Liver (tissue), 3 donors: ENCODE measurements at regions not wholly inside any gene's neighbourhood (a gene's known extent, or its start where the extent isn't known, plus 50 kb on each side); places are given as distances from the start of the nearest gene placed in this dataset.

Experiments used
- CTCF ChIP-seq: fragments of 150-350 bp; IDR thresholded peaks from 2 replicates; pipeline ENCODE4 v1.5.1; 2017; ENCODE audit warnings: improper control_type of control experiment, low read depth, low read length; ENCODE audit not compliant: missing input control
- EGR1 ChIP-seq, 2 donors: IDR thresholded peaks; 2 replicates each; pipeline ENCODE4 v1.6.1; 2016 to 2018; ENCODE audit warnings: antibody characterized with exemption in 2 of 2, low read depth in 2 of 2
- GABPA ChIP-seq, 2 donors: IDR thresholded peaks in 1 of 2; conservative IDR thresholded peaks in 1 of 2; 2 replicates each; pipeline ENCODE4 v1.6.1; 2016; ENCODE audit warnings: antibody characterized with exemption in 2 of 2, mild to moderate bottlenecking in 1 of 2, moderate library complexity in 1 of 2
- donor health status: healthy.
- donor health status: healthy.

DNA sequence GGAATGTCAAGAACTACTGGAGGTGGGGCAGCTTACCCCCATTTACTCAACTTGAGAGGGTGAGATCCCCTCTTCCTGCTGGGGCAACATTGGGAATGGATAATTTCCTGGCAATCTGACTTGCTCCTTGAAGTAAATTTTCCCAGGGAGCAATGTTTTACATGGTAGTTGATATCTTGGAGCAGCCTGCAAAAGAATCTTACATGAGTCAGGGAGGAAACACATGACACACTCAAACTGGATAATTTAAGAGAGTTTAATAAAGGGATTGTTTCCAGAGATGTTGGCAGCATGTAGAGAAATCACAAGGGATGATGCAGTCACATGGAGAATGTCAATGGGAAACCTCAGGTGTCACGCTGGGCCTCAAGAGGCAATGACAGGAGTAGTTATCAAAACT, 212.5 kb downstream of the GAS1 start:
- TF ChIP-seq CTCF (no peak), GABPA (IDR thresholded peaks at IDR 0.05 in 1 of 2, conservative IDR thresholded peaks at IDR 0.05 in 1 of 2) (no peak), EGR1 (IDR thresholded peaks at IDR 0.05; ENCODE audit: low read depth in 2 of 2) (no peak)
